Neural progenitor cell (in vitro differentiated cells): ENCODE measurements at regions not wholly inside any gene's neighbourhood (a gene's known extent, or its start where the extent isn't known, plus 50 kb on each side); places are given as distances from the start of the nearest gene placed in this dataset.

Source experiments
- DNase-seq: peaks from one replicate; pipeline ENCODE4 v3.0.0-alpha.2; 2016; ENCODE audit warnings: low spot score
- H2AFZ ChIP-seq: fragments of 200-600 bp; sonication (generic); replicated peaks from 2 replicates; pipeline ENCODE4 v1.6.1; 2016; ENCODE audit warnings: antibody characterized with exemption
- H3F3A ChIP-seq: fragments of 200-600 bp; sonication (generic); 2 replicates; pipeline ENCODE4 v1.6.1; 2016; ENCODE audit warnings: antibody characterized with exemption, low read depth
- H3K27ac ChIP-seq: fragments of 200-600 bp; sonication (generic); 2 replicates; pipeline ENCODE4 v1.5.1; 2016; ENCODE audit warnings: mild to moderate bottlenecking
- H3K27me3 ChIP-seq: fragments of 200-600 bp; sonication (generic); 2 replicates; pipeline ENCODE4 v1.6.1; 2016; ENCODE audit warnings: mild to moderate bottlenecking, moderate library complexity
- H3K36me3 ChIP-seq: fragments of 200-600 bp; sonication (generic); 2 replicates; pipeline ENCODE4 v1.5.1; 2016
- H3K4me1 ChIP-seq: fragments of 200-600 bp; sonication (generic); 2 replicates; pipeline ENCODE4 v1.6.1; 2016; ENCODE audit warnings: mixed run types
- H3K4me2 ChIP-seq: fragments of 200-600 bp; sonication (generic); 2 replicates; pipeline ENCODE4 v1.6.1; 2016
- H3K4me3 ChIP-seq: fragments of 200-600 bp; sonication (generic); 2 replicates; pipeline ENCODE4 v1.5.1; 2016
- H3K79me2 ChIP-seq: fragments of 200-600 bp; sonication (generic); 2 replicates; pipeline ENCODE4 v1.6.1; 2016; ENCODE audit warnings: low read depth
- H3K9ac ChIP-seq: fragments of 200-600 bp; sonication (generic); 2 replicates; pipeline ENCODE4 v1.6.1; 2016
- H3K9me3 ChIP-seq: fragments of 200-600 bp; sonication (generic); 2 replicates; pipeline ENCODE4 v1.5.1; 2016; ENCODE audit warnings: low read depth
- H4K20me1 ChIP-seq: fragments of 200-600 bp; sonication (generic); 2 replicates; pipeline ENCODE4 v1.6.1; 2016; ENCODE audit warnings: low read depth
- H3K27ac Mint-ChIP-seq: 3 replicates; pipeline ENCODE4 v1.8.0; 2021; ENCODE audit warnings: mixed read lengths
- H3K27me3 Mint-ChIP-seq: 2 replicates; pipeline ENCODE4 v1.8.0; 2022; ENCODE audit warnings: low read depth, mild to moderate bottlenecking, inconsistent platforms, moderate library complexity, mixed read lengths; ENCODE audit not compliant: insufficient read depth
- H3K36me3 Mint-ChIP-seq: 3 replicates; pipeline ENCODE4 v1.8.0; 2021; ENCODE audit warnings: mixed read lengths
- H3K4me1 Mint-ChIP-seq: 3 replicates; pipeline ENCODE4 v1.8.0; 2021; ENCODE audit warnings: mixed read lengths
- H3K4me3 Mint-ChIP-seq: 3 replicates; pipeline ENCODE4 v1.8.0; 2021; ENCODE audit warnings: mild to moderate bottlenecking, moderate library complexity, mixed read lengths
- H3K9me3 Mint-ChIP-seq: 3 replicates; pipeline ENCODE4 v1.8.0; 2020; ENCODE audit warnings: mixed read lengths
- EZH2 ChIP-seq: fragments of 200-600 bp; sonication (generic); IDR thresholded peaks from 2 replicates; pipeline ENCODE4 v1.6.1; 2017; ENCODE audit warnings: antibody characterized with exemption, mild to moderate bottlenecking, moderate library complexity
- EZH2phosphoT487 ChIP-seq: fragments of 200-600 bp; sonication (generic); IDR thresholded peaks from 2 replicates; pipeline ENCODE4 v1.6.1; 2017; ENCODE audit warnings: antibody characterized with exemption
- TF ChIP-seq, protein P1 (sequence below): fragments of 200-600 bp; sonication (generic); IDR thresholded peaks from 2 replicates; pipeline ENCODE4 v1.5.1; 2017; ENCODE audit warnings: antibody characterized with exemption, mild to moderate bottlenecking

DNA sequence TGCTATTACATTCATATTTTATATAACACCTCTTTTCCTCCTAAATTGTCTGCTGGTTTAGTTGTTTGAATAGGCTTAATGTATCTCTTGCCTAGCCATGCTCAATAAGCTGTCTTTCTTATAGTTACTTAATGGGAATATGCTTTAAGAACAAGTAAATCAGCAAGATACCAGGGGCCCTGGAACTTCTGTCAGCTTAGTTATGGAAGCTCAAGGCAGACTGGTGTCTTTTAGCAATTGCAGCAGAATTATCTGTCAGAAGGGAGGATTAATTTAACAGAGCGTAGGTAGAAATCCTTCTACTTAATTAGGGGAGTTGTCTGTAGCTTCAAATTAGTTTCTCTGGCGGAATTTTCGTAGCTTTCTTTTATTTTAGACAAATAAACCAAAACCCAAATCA lies 94.9 kb downstream of the C11orf91 start:
- Histone ChIP-seq H2AFZ (no peak overlapping the region), H3K27me3 (no peaks in the 10 kb centered on the region)
- H3K4me1 Mint-ChIP-seq: peaks cover 4% of the 10 kb centered on the region

DNA sequence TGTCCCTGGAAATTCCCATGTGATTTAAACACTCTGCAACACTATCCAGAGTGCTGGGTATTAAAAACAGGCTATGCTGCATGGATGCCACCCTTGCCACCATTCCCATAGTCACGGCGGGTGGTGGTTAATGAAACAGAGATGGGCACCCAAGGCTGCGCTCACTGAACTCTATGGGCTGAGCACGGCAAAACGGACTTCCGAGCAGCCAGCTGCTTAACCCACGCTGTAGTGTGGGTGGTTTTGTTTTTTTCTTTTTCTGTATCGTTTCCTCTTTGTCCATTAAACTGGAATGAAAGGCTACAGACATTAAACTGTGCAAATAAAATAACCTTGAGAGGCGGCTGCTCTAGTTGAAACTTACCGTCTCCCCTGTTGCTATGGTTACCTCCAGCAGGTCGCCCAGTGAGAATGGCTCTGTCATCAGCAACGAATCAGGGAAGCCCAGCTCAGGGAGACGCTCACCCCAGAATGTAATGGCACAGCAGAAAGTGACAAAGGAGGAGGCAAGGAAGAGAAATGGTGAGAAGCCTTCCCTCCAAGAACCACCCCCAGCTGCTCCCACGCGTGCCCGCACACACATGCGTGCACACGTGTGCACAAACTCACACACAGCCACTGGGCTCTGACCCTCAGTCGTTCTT lies 102.1 kb downstream of the C11orf91 start:
- Histone ChIP-seq H3F3A (no peaks in the 10 kb centered on the region), H3K4me2 (peak overlapping the region; percentile 28), H3K36me3 (no peaks in the 10 kb centered on the region), H3K4me1 (peaks cover 8% of the 10 kb centered on the region), H3K4me3 (no peak overlapping the region), H3K27ac (no peak overlapping the region), H3K9ac (no peak overlapping the region), H3K79me2 (no peaks in the 10 kb centered on the region), H3K9me3 (no peaks in the 10 kb centered on the region), H3K27me3 (no peaks in the 10 kb centered on the region), H2AFZ (peak overlapping the region; percentile 79), H4K20me1 (no peaks in the 10 kb centered on the region)
- Mint-ChIP-seq H3K27me3 (peaks cover 4% of the 10 kb centered on the region), H3K4me3 (peak overlapping the region; percentile 16), H3K4me1 (peaks cover 24% of the 10 kb centered on the region), H3K9me3 (no peaks in the 10 kb centered on the region), H3K27ac (no peak overlapping the region), H3K36me3 (peaks cover 4% of the 10 kb centered on the region)
- peak; percentile 67 for DNase-seq
- TF ChIP-seq, protein P1, sequence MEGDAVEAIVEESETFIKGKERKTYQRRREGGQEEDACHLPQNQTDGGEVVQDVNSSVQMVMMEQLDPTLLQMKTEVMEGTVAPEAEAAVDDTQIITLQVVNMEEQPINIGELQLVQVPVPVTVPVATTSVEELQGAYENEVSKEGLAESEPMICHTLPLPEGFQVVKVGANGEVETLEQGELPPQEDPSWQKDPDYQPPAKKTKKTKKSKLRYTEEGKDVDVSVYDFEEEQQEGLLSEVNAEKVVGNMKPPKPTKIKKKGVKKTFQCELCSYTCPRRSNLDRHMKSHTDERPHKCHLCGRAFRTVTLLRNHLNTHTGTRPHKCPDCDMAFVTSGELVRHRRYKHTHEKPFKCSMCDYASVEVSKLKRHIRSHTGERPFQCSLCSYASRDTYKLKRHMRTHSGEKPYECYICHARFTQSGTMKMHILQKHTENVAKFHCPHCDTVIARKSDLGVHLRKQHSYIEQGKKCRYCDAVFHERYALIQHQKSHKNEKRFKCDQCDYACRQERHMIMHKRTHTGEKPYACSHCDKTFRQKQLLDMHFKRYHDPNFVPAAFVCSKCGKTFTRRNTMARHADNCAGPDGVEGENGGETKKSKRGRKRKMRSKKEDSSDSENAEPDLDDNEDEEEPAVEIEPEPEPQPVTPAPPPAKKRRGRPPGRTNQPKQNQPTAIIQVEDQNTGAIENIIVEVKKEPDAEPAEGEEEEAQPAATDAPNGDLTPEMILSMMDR: no peak

More for the DNA sequence above, 94.9 kb downstream of the C11orf91 start:
- peaks cover 13% of the 10 kb centered on the region for H3K36me3 Mint-ChIP-seq
- Histone ChIP-seq H3F3A (no peaks in the 10 kb centered on the region), H3K36me3 (no peaks in the 10 kb centered on the region), H3K4me2 (no peak overlapping the region), H3K79me2 (no peaks in the 10 kb centered on the region), H3K4me1 (no peaks in the 10 kb centered on the region), H4K20me1 (no peaks in the 10 kb centered on the region), H3K4me3 (no peak overlapping the region), H3K27ac (no peak overlapping the region), H3K9me3 (no peaks in the 10 kb centered on the region), H3K9ac (no peak overlapping the region)
- no peaks in the 10 kb centered on the region for H3K9me3 Mint-ChIP-seq
- H3K4me3 Mint-ChIP-seq: no peak overlapping the region
- DNase-seq: no peak
- no peaks in the 10 kb centered on the region for H3K27me3 Mint-ChIP-seq
- H3K27ac Mint-ChIP-seq: no peak overlapping the region
- TF ChIP-seq EZH2phosphoT487: no peak
- TF ChIP-seq, protein P1: no peak
- TF ChIP-seq EZH2: no peak

- Mint-ChIP-seq H3K9me3 (no peaks in the 10 kb centered on the region), H3K27ac (no peak overlapping the region), H3K4me3 (no peak overlapping the region), H3K27me3 (peaks cover 2% of the 10 kb centered on the region), H3K36me3 (no peaks in the 10 kb centered on the region), H3K4me1 (peaks cover 23% of the 10 kb centered on the region)
- H2AFZ ChIP-seq: no peak overlapping the region
- no peak overlapping the region for H3K27ac ChIP-seq
- no peak overlapping the region for H3K4me3 ChIP-seq
- H3K27me3 ChIP-seq: no peaks in the 10 kb centered on the region
- H3K4me2 ChIP-seq: no peak overlapping the region
- no peaks in the 10 kb centered on the region for H3K79me2 ChIP-seq
- TF ChIP-seq, protein P1: no peak
- TF ChIP-seq EZH2 (no peak), EZH2phosphoT487 (no peak)
- H3K9ac ChIP-seq: no peak overlapping the region
- H4K20me1 ChIP-seq: no peaks in the 10 kb centered on the region
- DNase-seq: no peak
- no peaks in the 10 kb centered on the region for H3K36me3 ChIP-seq
- no peaks in the 10 kb centered on the region for H3K9me3 ChIP-seq
- H3K4me1 ChIP-seq: peaks cover 8% of the 10 kb centered on the region
- H3F3A ChIP-seq: no peaks in the 10 kb centered on the region
These were observed 106.4 kb downstream of the C11orf91 start for GRCh38 chr11:33594188-33594587.
